Spleen (tissue), 11 donors: ENCODE measurements at regions not wholly inside any gene's neighbourhood (a gene's known extent, or its start where the extent isn't known, plus 50 kb on each side); places are given as distances from the start of the nearest gene placed in this dataset.
"Not testable (repeated sequence)": the region's sequence is repeated elsewhere in the genome, so short reads cannot be mapped to it uniquely, and the experiment has no call there.

Source experiments
- DNase-seq: peaks from one replicate; pipeline ENCODE4 v3.0.0-alpha.2; 2020
- H3K27ac ChIP-seq, 8 donors: fragments of 200-600 bp; sonication (generic) in 7 of 8; 1 replicate in 4 of 8; 2 replicates in 4 of 8; pipeline versions ENCODE4 v1.5.0 to v1.8.0; 2016 to 2021; ENCODE audit warnings: inconsistent platforms in 4 of 8, mild to moderate bottlenecking in 4 of 8, moderate library complexity in 1 of 8
- H3K27me3 ChIP-seq, 7 donors: fragments of 200-600 bp; sonication (generic) in 6 of 7; replicated peaks in 1 of 7; 1 replicate in 4 of 7; 2 replicates in 3 of 7; pipeline versions ENCODE4 v1.5.0 to v1.8.0; 2016 to 2021; ENCODE audit warnings: inconsistent platforms in 3 of 7, mild to moderate bottlenecking in 1 of 7
- H3K36me3 ChIP-seq, 6 donors: fragments of 200-600 bp; sonication (generic) in 5 of 6; 1 replicate in 4 of 6; 2 replicates in 2 of 6; pipeline versions ENCODE4 v1.5.0 to v1.8.0; 2016 to 2021; ENCODE audit warnings: inconsistent platforms in 2 of 6
- H3K4me1 ChIP-seq, 6 donors: fragments of 200-600 bp; sonication (generic) in 5 of 6; 1 replicate in 3 of 6; 2 replicates in 3 of 6; pipeline versions ENCODE4 v1.5.0 to v1.8.0; 2016 to 2021; ENCODE audit warnings: inconsistent platforms in 3 of 6
- H3K4me3 ChIP-seq, 8 donors: fragments of 200-600 bp; sonication (generic) in 7 of 8; 1 replicate in 4 of 8; 2 replicates in 4 of 8; pipeline versions ENCODE4 v1.5.0 to v1.8.0; 2016 to 2021; ENCODE audit warnings: inconsistent platforms in 4 of 8, mild to moderate bottlenecking in 4 of 8, moderate library complexity in 2 of 8
- H3K9me3 ChIP-seq, 8 donors: fragments of 200-600 bp; sonication (generic) in 7 of 8; 1 replicate in 4 of 8; 2 replicates in 4 of 8; pipeline versions ENCODE4 v1.5.0 to v1.8.0; 2016 to 2021; ENCODE audit warnings: inconsistent platforms in 4 of 8
- POLR2A ChIP-seq, 3 donors: fragments of 450-650 bp; IDR thresholded peaks; one replicate each; pipeline ENCODE4 v1.5.1; 2017; ENCODE audit warnings: antibody characterized with exemption in 3 of 3, mild to moderate bottlenecking in 1 of 3
- POLR2AphosphoS5 ChIP-seq, 3 donors: sonication (generic); formaldehyde crosslinking; IDR thresholded peaks; one replicate each; pipeline ENCODE4 v1.5.1; 2017; ENCODE audit warnings: antibody characterized with exemption in 3 of 3
- WGBS, 5 donors: extraction: QIAGEN DNeasy Blood & Tissue Kit in 3 of 5; methylation state at CpG; one replicate each; pipeline versions ENCODE4 v1.1.5 to v1.1.7; 2013 to 2018; 5-methylcytosine and 5-hydroxymethylcytosine counted together
- intact Hi-C: fragments of 100-400 bp; cut with DNase I; formaldehyde crosslinking; loops from one replicate; pipeline ENCODE4 v1.15.0; 2023; ENCODE audit warnings: low total_unique reads
- TF ChIP-seq, protein P1 (sequence below), 11 experiments: fragments of 200-600 bp in 7 of 11; fragments of 450-650 bp in 4 of 11; sonication (generic) in 4 of 11; IDR thresholded peaks in 8 of 11; conservative IDR thresholded peaks in 3 of 11; 1 replicate in 7 of 11; 2 replicates in 4 of 11; pipeline versions ENCODE4 v1.4.0 to v1.8.0; 2016 to 2021; ENCODE audit warnings: antibody characterized with exemption in 11 of 11, inconsistent platforms in 4 of 11, mild to moderate bottlenecking in 1 of 11
- donor health status: healthy with polysubstance abuse.
- donor health status: DM: no; HTN: no; CAD: no; lungs with moderate emphysema.
- donor health status: DM: no; HTN: no; CAD: no.
- donor health status: Bipolar disorder and iron deficiency.
- donor health status: healthy.
- donor health status: DM: no; HTN: no; CAD: no.
- donor health status: DM: yes; HTN: yes; CAD: no.

DNA sequence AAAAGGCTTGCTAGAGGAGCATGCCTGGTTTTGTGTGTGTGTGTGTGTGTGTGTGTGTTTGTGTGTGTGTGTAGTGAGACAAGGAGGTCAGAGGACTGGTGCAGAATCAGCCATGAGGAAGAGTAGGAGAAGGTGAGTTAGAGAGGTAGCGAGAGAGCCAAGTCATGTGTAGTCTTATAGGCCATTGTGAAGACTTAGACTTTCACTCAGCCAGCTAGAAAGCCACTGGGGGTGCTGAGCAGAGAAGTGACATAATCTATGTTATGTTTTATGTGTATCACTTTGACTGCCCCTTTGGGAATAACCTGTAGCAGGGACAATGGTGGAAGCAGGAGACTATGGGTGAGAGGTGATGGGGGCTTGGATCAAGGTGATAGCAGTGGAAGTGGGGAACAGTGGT lies 180.5 kb upstream of the CLINT1 start:
- WGBS, 5 donors, result 0 to 95% (median 35%) methylated on average over 1 of the region's 1 CpG
- Histone ChIP-seq H3K36me3 (no peaks in the 10 kb centered on the region), H3K27ac (no peak overlapping the region), H3K4me3 (no peak overlapping the region), H3K27me3 (no peaks in the 10 kb centered on the region), H3K9me3 (peaks cover 0 to 26% (median 14%) of the 10 kb centered on the region in 8 donors), H3K4me1 (no peaks in the 10 kb centered on the region)
- DNase-seq, result no peak
- intact Hi-C loops, result no loop called here
- TF ChIP-seq POLR2A (IDR thresholded peaks at IDR 0.05), result no peak
- TF ChIP-seq, protein P1, sequence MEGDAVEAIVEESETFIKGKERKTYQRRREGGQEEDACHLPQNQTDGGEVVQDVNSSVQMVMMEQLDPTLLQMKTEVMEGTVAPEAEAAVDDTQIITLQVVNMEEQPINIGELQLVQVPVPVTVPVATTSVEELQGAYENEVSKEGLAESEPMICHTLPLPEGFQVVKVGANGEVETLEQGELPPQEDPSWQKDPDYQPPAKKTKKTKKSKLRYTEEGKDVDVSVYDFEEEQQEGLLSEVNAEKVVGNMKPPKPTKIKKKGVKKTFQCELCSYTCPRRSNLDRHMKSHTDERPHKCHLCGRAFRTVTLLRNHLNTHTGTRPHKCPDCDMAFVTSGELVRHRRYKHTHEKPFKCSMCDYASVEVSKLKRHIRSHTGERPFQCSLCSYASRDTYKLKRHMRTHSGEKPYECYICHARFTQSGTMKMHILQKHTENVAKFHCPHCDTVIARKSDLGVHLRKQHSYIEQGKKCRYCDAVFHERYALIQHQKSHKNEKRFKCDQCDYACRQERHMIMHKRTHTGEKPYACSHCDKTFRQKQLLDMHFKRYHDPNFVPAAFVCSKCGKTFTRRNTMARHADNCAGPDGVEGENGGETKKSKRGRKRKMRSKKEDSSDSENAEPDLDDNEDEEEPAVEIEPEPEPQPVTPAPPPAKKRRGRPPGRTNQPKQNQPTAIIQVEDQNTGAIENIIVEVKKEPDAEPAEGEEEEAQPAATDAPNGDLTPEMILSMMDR (IDR thresholded peaks at IDR 0.05 in 8 of 11, conservative IDR thresholded peaks at IDR 0.05 in 3 of 11), result no peak
- no peak for TF ChIP-seq POLR2AphosphoS5 (IDR thresholded peaks at IDR 0.05)

DNA sequence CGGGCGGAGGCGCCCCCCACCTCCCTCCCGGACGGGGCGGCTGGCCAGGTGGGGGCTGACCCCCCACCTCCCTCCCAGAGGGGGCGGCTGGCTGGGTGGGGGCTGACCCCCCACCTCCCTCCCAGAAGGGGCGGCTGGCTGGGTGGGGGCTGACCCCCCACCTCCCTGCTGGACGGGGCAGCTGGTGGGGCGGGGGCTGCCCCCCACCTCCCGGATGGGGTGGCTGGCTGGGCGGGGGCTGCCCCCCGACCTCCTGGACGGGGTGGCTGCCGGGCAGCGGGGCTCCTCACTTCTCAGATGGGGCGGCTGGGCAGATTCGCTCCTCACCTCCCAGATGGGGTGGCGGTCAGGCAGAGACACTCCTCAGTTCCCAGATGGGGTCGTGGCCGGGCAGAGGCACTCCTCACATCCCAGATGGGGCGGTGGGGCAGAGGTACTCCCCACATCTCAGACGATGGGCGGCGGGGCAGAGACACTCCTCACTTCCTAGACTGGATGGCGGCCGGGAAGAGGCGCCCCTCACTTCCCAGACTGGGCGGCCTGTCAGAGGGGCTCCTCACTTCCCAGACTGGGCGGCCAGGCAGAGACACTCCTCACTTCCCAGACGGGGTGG lies 178.1 kb upstream of the CLINT1 start:
- H3K4me1 ChIP-seq, H3K27ac ChIP-seq, H3K27me3 ChIP-seq, H3K36me3 ChIP-seq, H3K4me3 ChIP-seq, intact Hi-C loops, DNase-seq: not testable (repeated sequence)
- WGBS, 5 donors, result 90 to 97% (median 95%) methylated on average over 6 to 31 of the region's 31 CpGs
- H3K9me3 ChIP-seq, result peaks cover 0 to 40% (median 22%) of the 10 kb centered on the region in 8 donors

DNA sequence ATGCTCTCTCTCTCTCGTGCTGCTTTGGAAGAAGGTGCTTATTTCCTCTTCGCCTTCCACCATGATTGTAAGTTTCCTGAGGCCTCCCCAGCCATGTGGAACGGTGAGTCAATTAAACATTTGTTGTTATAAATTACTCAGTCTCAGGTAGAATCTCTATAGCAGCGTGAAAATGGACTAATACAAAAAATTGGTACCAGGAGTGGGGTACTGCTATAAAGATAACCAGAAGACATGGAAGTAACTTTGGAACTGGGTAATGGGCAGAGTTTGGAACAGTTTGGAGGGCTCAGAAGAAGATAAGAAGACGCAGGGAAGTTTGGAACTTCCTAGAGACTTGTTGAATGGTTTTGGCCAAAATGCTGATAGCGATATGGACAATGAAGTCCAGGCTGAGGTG lies 175.6 kb upstream of the CLINT1 start:
- H3K4me1 ChIP-seq, H3K27ac ChIP-seq, H3K27me3 ChIP-seq, intact Hi-C loops, H3K36me3 ChIP-seq, H3K4me3 ChIP-seq, DNase-seq: not testable (repeated sequence)
- H3K9me3 ChIP-seq, result peaks cover 0 to 40% (median 22%) of the 10 kb centered on the region in 8 donors
- 82 to 92% (median 83%) methylated on average over 6 of the region's 6 CpGs for WGBS, 5 donors

DNA sequence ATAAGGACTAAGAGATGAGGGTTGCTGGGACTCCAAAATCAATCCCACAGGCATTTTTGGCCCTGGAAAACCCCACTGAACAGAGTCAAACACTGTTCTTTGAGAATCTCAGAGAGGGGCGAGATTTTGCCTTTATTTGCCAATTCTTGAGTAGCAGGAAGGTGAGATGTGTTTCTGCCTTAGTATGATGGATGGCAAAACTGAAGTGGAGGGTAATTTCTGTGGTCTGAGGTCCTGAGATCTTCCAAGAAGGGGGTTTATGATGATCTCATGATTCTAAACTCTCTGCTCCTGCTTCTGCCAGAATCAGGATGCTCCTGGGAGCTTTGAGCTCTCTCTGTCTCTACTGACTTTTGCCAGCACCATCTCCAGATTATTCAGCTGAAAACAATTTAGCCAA lies 174.8 kb upstream of the CLINT1 start:
- Histone ChIP-seq H3K36me3 (no peaks in the 10 kb centered on the region), H3K4me3 (no peak overlapping the region), H3K9me3 (peaks cover 0 to 40% (median 22%) of the 10 kb centered on the region in 8 donors), H3K27ac (no peak overlapping the region), H3K4me1 (no peaks in the 10 kb centered on the region), H3K27me3 (no peaks in the 10 kb centered on the region)
- intact Hi-C loops, result no loop called here
- TF ChIP-seq, protein P1 (IDR thresholded peaks at IDR 0.05 in 8 of 11, conservative IDR thresholded peaks at IDR 0.05 in 3 of 11), result no peak
- TF ChIP-seq POLR2A (IDR thresholded peaks at IDR 0.05) (no peak), POLR2AphosphoS5 (IDR thresholded peaks at IDR 0.05) (no peak)
- 76 to 86% (median 80%) methylated on average over 1 of the region's 1 CpG for WGBS, 5 donors
- no peak for DNase-seq

DNA sequence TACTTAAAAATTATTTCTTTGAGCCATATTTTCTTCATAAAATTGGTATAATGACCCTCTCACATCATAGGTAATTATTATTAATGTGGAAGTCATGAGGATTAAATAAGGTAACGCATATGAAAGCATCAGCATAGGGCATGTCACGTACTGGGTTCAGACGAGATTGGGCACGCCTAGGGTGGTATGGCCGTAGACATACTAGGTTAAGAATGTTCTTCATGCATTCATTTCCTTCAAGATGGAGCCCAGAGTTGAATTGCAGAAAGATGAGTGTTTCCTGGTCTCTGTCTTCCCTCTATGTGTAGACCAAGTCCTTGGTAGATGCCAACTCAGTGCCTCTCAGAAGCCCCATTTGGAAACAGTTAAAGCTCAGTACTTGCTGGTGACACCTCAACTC lies 174.1 kb upstream of the CLINT1 start:
- TF ChIP-seq POLR2A (IDR thresholded peaks at IDR 0.05) (no peak), POLR2AphosphoS5 (IDR thresholded peaks at IDR 0.05) (no peak)
- TF ChIP-seq, protein P1 (IDR thresholded peaks at IDR 0.05 in 8 of 11, conservative IDR thresholded peaks at IDR 0.05 in 3 of 11), result no peak
- 91 to 96% (median 94%) methylated on average over 5 of the region's 5 CpGs for WGBS, 5 donors
- Histone ChIP-seq H3K27me3 (no peaks in the 10 kb centered on the region), H3K4me1 (no peaks in the 10 kb centered on the region), H3K4me3 (no peak overlapping the region), H3K36me3 (no peaks in the 10 kb centered on the region), H3K9me3 (peaks cover 0 to 40% (median 22%) of the 10 kb centered on the region in 8 donors), H3K27ac (no peak overlapping the region)
- intact Hi-C loops, result no loop called here
- no peak for DNase-seq
